ENCODE measurements at regions not wholly inside any gene's neighbourhood (a gene's known extent, or its start where the extent isn't known, plus 50 kb on each side); places are given as distances from the start of the nearest gene placed in this dataset.

GRCh38 chr10:117792214-117792613, 249.7 kb downstream of the EMX2 start:
- TF ChIP-seq CTCF (IDR thresholded peaks at IDR 0.05) (no peak), EP300 (IDR thresholded peaks at IDR 0.05) (no peak), RAD21 (conservative IDR thresholded peaks at IDR 0.05 in 1 of 2, IDR thresholded peaks at IDR 0.05 in 1 of 2) (no peak), RFX5 (IDR thresholded peaks at IDR 0.05) (no peak), CBX8 (IDR thresholded peaks at IDR 0.05) (no peak), HDAC2 (IDR thresholded peaks at IDR 0.05) (no peak), REST (IDR thresholded peaks at IDR 0.05) (no peak)

Measured in A549 (cell line).